ENCODE measurements at regions not wholly inside any gene's neighbourhood (a gene's known extent, or its start where the extent isn't known, plus 50 kb on each side); places are given as distances from the start of the nearest gene placed in this dataset.
"Not testable (repeated sequence)": the region's sequence is repeated elsewhere in the genome, so short reads cannot be mapped to it uniquely, and the experiment has no call there.

GRCh38 chr14:105706701-105707019, 180.3 kb downstream of the TMEM121 start:
- not testable (repeated sequence) for FAIRE-seq; DNase-seq (ENCODE audit: insufficient read length, low spot score)

- FAIRE-seq = peak; percentile 5
- DNase-seq (ENCODE audit: insufficient read length, low spot score) = not testable (repeated sequence)
Measured at GRCh38 chr14:105707099-105707498, 180.7 kb downstream of the TMEM121 start.

GRCh38 chr14:105707723-105708151, 181.4 kb downstream of the TMEM121 start:
- not testable (repeated sequence) for FAIRE-seq; DNase-seq (ENCODE audit: insufficient read length, low spot score)

GRCh38 chr14:105708251-105709134, 182.1 kb downstream of the TMEM121 start:
- DNase-seq (ENCODE audit: insufficient read length, low spot score) = not testable (repeated sequence)
- FAIRE-seq = peak; percentile 40

GRCh38 chr14:105709281-105710118, 183.1 kb downstream of the TMEM121 start:
- FAIRE-seq = no peak
- DNase-seq (ENCODE audit: insufficient read length, low spot score) = no peak
- TF ChIP-seq PAX5 (IDR thresholded peaks at IDR 0.05; ENCODE audit: insufficient read depth, low read length, severe bottlenecking) (no peak), POLR2AphosphoS5 (IDR thresholded peaks at IDR 0.05; ENCODE audit: low read depth, low read length) (no peak), TAF1 (IDR thresholded peaks at IDR 0.05; ENCODE audit: low read depth, low read length) (no peak), POU2F2 (IDR thresholded peaks at IDR 0.05; ENCODE audit: low read depth, low read length) (no peak), SPI1 (IDR thresholded peaks at IDR 0.05; ENCODE audit: low read depth, low read length) (no peak)

- no peak for DNase-seq (ENCODE audit: insufficient read length, low spot score)
- TF ChIP-seq SPI1 (IDR thresholded peaks at IDR 0.05; ENCODE audit: low read depth, low read length) (no peak), POLR2AphosphoS5 (IDR thresholded peaks at IDR 0.05; ENCODE audit: low read depth, low read length) (no peak), PAX5 (IDR thresholded peaks at IDR 0.05; ENCODE audit: insufficient read depth, low read length, severe bottlenecking) (no peak), POU2F2 (IDR thresholded peaks at IDR 0.05; ENCODE audit: low read depth, low read length) (no peak), TAF1 (IDR thresholded peaks at IDR 0.05; ENCODE audit: low read depth, low read length) (no peak), POLR2A (IDR thresholded peaks at IDR 0.05; ENCODE audit: low read depth, low read length) (no peak)
- FAIRE-seq = no peak
Measured at GRCh38 chr14:105710119-105711043, 184.0 kb downstream of the TMEM121 start.

GRCh38 chr14:105711044-105711620, 184.7 kb downstream of the TMEM121 start:
- TF ChIP-seq SPI1 (IDR thresholded peaks at IDR 0.05; ENCODE audit: low read depth, low read length) = no peak
- no peak for TF ChIP-seq POLR2AphosphoS5 (IDR thresholded peaks at IDR 0.05; ENCODE audit: low read depth, low read length)
- TF ChIP-seq POU2F2 (IDR thresholded peaks at IDR 0.05; ENCODE audit: low read depth, low read length) = no peak
- no peak for TF ChIP-seq TAF1 (IDR thresholded peaks at IDR 0.05; ENCODE audit: low read depth, low read length)
- no peak for TF ChIP-seq PAX5 (IDR thresholded peaks at IDR 0.05; ENCODE audit: insufficient read depth, low read length, severe bottlenecking)
- TF ChIP-seq POLR2A (IDR thresholded peaks at IDR 0.05; ENCODE audit: low read depth, low read length) = no peak
- no peak for FAIRE-seq
- DNase-seq (ENCODE audit: insufficient read length, low spot score) = no peak

GRCh38 chr14:105711841-105712460, 185.6 kb downstream of the TMEM121 start:
- DNase-seq (ENCODE audit: insufficient read length, low spot score) = no peak
- FAIRE-seq = peak; percentile 40
- TF ChIP-seq POLR2AphosphoS5 (IDR thresholded peaks at IDR 0.05; ENCODE audit: low read depth, low read length) (no peak), TAF1 (IDR thresholded peaks at IDR 0.05; ENCODE audit: low read depth, low read length) (no peak)

- peak; percentile 50 for FAIRE-seq
- DNase-seq (ENCODE audit: insufficient read length, low spot score) = not testable (repeated sequence)
Measured at GRCh38 chr14:105712670-105713069, 186.3 kb downstream of the TMEM121 start.

- not testable (repeated sequence) for FAIRE-seq; DNase-seq (ENCODE audit: insufficient read length, low spot score)
Measured at GRCh38 chr14:105713160-105713559, 186.8 kb downstream of the TMEM121 start.

- peak; percentile 69 for FAIRE-seq
Measured at GRCh38 chr14:105713836-105714235, 187.5 kb downstream of the TMEM121 start.

GRCh38 chr14:105718787-105719186, 192.4 kb downstream of the TMEM121 start:
- not testable (repeated sequence) for FAIRE-seq; DNase-seq (ENCODE audit: insufficient read length, low spot score)

More at GRCh38 chr14:105713836-105714235, 187.5 kb downstream of the TMEM121 start:
- not testable (repeated sequence) for DNase-seq (ENCODE audit: insufficient read length, low spot score)

GRCh38 chr14:105720106-105720505, 193.7 kb downstream of the TMEM121 start:
- DNase-seq (ENCODE audit: insufficient read length, low spot score); FAIRE-seq: not testable (repeated sequence)

- DNase-seq (ENCODE audit: insufficient read length, low spot score) = not testable (repeated sequence)
- peak; percentile 79 for FAIRE-seq
Measured at GRCh38 chr14:105720852-105721601, 194.6 kb downstream of the TMEM121 start.

GRCh38 chr14:105721602-105721970, 195.2 kb downstream of the TMEM121 start:
- not testable (repeated sequence) for FAIRE-seq; DNase-seq (ENCODE audit: insufficient read length, low spot score)
